Superior temporal gyrus (tissue), 1 donor: ENCODE measurements at regions not wholly inside any gene's neighbourhood (a gene's known extent, or its start where the extent isn't known, plus 50 kb on each side); places are given as distances from the start of the nearest gene placed in this dataset.

Source experiments
- DNase-seq: peaks from one replicate; pipeline ENCODE4 v3.0.0-alpha.2; 2016; ENCODE audit errors: extremely low spot score

- no peak for DNase-seq
Observed at GRCh38 chr6:1201547-1202200, 110.2 kb upstream of the FOXQ1 start.

DNA sequence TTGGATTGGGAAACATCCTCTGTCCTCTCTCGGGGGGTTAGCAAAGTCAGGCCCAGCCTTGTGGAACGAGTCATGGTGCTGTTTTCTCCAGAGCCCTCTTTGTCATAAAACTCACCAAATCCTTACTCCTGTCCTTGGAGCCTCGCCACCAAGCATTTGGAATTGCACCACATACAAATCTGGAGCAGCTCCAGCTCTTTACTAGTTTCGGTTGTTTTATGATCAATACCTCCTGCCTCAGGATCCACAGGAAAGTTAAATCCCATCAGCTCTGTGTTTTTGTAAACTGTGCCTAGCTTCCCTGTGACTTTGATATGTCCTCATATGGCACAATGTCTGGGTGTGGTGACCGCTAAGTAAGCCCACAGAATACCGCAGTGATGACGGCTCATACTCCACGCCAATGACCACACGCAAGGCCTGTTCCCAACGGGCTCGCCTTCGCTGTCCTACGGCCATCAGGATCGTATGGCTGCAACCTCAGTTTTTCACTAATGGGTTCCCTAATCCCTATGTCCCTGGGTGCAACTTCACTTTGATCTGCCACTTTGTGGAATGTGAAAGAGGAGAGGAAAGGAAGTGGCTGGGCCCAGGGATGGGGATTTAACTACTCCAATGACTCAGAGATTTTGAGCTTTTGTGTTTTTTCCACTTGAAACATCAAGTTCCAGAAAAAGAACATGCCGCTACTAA, 111.3 kb upstream of the FOXQ1 start:
- DNase-seq, result no peak

DNA sequence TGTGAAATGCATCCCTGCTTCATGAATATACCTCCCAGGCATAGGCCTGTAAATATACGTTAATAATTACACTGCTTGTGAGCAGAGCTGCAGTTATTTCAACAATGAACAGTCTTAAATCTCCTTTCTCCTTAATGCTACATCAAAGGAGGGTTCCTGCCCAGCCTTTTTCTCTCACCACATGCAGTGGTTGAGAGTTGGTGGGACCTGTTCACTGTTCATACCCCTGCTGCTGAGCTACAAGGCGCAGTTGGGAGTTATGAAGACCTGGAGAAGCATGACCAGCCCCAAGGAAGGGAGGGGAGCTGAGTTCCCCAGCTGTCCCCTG, 111.9 kb upstream of the FOXQ1 start:
- DNase-seq, result no peak

DNA sequence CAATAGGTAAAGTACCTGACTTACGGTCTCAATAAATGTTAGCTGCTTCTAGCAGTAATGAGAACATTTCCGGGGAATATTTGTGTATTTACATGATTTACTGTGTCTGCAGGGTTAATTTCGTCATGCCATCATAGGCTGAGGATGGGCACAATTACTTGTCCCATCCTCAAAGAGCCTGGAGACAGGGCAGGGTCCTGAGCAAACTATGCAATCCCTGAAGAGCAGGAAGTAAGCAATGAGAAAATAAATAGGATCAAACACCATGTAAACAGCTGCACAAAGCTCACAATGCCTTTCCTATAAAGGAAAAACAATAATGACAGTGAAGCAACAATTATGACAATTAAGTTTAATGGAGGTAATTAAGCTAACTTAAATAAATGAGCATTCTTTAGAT, 114.6 kb upstream of the FOXQ1 start:
- DNase-seq, result no peak

DNA sequence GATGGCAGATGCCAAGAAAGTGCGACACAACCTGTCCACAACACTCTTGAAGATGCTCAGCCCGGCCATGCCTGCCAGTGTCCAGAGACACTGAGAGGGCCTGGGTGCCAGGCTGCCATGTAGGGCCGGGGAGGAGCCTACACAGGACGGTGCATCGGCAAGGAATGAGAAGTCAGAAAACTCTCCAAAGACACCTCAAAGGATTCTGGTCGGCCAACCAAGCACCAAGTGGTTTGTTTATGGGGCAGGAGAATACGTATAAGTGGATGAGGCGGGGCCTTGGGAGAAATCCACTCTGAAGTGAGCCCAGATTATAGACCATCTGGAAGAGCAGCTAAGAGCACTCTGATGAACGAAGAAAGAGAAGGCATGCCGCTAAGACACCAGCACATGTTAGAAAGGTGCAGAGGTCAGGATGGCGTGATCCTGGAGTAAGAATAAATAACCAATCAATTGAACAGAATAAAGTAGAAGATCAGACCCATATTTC, 120.7 kb upstream of the FOXQ1 start:
- DNase-seq, result no peak

GRCh38 chr6:1190366-1190765, 121.5 kb upstream of the FOXQ1 start:
- no peak for DNase-seq

DNA sequence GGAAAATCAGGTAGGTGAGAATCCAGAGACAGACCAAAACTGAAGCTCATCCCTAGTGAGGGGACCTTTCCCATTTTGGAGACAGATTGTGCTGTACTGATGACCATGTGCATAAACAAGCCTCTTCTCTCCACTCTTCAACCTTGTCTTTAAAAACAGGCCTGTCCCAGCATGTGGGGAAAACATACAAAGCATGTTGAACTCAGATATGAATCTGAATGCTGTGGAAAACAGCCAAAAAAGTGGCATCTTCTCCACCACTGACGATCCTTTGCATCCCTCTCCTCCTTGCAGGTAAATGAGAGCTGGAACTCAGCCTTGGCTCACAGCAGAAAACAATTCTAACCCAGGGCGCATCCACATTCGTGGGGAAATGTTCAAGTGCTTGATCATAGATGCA, 123.7 kb upstream of the FOXQ1 start:
- no peak for DNase-seq

GRCh38 chr6:1187293-1188131, 124.4 kb upstream of the FOXQ1 start:
- DNase-seq, result no peak

DNA sequence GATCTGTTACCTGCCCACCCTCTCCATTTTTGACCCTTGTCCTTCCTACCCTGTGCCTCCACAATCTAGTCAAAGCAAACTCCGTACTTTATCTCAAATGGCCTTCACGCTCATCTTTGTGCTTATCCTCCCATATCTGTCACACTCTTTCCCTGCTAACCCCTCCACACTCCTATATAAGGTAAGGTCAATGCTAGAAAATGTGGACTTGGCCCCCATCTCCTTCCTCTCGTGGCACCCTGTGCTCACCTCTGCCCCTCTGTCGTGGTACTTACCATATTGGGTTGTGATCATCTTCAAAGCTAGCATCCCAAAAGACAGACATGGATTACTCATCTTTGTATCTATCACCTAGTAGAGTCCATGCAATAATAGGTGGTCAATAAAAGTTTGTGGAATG, 127.6 kb upstream of the FOXQ1 start:
- no peak for DNase-seq

- no peak for DNase-seq
Observed at GRCh38 chr6:1182722-1183521, 129.0 kb upstream of the FOXQ1 start.

DNA sequence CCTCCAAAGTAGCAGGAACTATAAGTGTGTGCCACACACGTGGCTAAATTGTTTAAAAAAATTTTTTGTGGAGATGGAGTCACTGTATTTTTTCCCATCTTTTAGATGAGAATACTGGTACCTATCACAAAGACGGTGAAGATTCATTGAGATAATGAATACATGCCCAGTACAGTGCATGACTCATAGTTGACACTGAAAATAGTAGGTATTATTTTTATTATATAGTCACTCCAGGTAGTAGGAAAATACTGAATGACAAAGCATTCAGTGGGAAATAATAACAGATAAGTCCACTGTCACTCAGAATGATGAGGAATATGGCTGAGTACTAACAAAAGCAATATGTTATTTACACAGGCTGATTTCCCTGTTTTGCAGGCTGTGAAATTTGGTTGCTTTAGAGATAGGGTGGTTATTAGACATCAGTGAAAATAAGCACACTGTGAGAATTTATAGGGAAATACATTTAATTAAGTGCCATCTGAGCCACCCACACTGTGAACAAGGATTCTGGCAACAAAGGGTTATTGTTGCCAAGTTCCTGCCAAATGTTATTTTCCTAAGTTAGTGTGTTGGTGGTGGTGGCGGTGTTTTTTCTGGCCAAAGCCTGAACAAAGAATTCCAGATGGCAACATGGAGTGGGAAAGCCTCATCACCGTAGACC, 129.8 kb upstream of the FOXQ1 start:
- DNase-seq, result no peak

DNA sequence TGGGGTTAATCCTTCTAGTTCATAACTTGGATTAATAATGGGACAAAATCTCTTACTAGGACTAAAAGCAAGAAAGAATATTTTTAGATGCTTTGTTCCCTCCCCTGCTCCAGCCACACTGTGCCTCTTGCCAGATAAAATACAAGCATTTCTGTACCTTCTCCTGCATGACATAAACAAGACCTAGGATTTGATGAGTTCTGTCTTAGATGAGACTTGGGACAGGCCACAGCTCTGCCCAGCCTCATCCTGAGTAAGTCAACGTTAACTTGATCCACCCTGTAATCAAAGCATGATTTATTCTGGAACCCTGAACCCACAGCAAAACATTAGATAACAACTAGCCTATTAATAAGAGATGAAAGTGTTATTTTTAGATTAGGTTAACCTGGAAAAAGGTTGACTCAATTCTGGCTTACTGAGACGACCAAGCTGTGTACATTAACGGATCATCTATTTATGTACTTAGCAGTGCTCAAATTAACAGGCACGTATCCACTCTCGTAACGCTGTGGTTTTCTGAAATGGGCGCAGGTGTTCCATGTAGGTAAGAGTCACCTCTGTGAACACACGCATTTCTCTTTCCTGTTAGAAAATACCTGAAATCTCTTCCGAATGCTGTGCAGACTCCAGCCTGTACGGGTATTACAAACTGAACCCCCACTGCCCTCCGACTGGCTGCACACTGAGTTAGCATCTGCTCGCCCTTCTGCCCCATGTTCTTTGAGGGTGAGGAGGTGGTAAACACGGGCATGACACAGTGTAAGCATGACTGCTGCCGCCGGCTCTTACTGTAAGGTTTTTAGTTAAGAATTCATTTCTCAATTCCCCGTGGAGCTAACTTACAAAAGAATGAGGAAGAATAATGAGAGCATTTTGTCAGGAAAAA, 132.1 kb upstream of the FOXQ1 start:
- no peak for DNase-seq

DNA sequence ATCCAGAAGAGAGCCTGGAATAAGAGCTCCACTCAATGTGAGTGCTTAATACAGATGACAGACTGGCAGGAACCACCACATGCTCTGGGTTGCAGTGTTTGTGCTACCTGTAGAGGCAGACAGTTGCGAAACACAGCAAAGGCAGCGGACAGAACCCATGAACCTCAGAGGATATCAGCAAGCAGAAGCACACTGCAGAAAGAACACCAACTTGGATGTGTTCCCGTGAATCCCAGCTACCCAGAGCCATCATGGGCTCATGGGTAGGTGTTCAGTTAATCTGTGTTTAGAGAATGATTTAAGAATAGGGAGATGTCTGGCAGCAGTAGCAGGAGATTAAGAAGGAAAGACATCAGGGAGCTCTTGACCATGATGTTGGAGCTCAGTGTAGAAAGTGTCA, 133.3 kb upstream of the FOXQ1 start:
- no peak for DNase-seq

GRCh38 chr6:1176567-1176966, 135.3 kb upstream of the FOXQ1 start:
- no peak for DNase-seq

DNA sequence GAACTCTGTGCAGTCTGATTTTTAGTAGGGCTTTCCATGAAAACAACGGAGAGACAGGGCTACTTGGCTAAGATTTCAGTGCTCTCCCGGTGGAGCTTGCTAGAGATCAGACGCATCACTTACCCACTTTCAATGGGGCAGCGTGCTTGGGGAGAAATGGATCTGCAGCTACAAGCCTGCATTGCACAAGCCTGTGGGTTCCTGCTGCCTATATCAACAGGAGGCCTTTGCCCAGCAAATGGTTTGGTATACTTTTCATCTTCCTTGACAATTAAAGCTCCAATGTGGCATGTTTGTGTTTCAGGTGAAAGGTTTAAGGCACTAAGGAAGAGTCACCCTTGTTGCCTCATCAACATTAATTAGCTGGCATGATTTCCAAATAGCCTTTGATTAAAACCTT, 136.0 kb upstream of the FOXQ1 start:
- DNase-seq, result no peak

DNA sequence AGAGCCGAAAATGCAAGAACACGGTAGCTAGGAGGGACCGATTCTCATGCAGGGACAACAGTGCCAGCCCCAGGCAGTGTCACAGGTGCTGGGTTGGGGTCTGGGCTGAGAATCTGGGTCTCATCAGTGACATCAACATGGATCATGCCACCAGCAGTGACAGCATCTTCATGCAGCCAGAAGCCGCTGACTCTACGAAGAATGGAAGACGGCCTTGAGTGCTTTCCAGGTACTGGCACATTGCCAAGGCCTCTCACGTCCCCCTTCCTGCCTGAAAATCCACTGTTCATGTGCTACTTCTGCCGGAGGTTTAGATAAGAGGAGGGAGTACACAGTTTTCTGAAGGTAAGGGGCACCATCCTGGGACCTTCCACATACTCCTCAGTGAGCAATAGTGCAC, 141.1 kb upstream of the FOXQ1 start:
- no peak for DNase-seq

GRCh38 chr6:1164600-1164999, 147.3 kb upstream of the FOXQ1 start:
- peak; percentile 73 for DNase-seq

DNA sequence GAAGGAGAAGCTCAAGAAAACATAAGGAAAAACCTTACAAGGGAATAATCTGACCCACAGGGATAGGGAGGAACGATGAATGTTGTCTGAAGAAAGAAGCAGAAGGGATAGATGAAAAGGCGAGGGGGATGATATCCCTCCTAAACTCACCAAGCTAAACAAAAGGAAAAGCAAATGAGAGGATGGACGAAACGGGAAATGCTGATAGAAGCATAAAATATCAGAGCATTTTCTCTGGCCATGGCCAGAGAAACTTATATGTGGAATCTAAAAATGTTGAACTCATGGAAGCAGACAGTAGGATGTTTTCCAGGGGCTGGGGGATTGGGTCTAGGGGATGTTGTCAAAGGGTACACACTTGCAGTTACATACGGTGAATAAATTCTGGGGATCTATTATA, 148.4 kb upstream of the FOXQ1 start:
- DNase-seq, result no peak

GRCh38 chr6:1162367-1163275, 149.3 kb upstream of the FOXQ1 start:
- no peak for DNase-seq
